ENCODE measurements at regions not wholly inside any gene's neighbourhood (a gene's known extent, or its start where the extent isn't known, plus 50 kb on each side); places are given as distances from the start of the nearest gene placed in this dataset.

DNA sequence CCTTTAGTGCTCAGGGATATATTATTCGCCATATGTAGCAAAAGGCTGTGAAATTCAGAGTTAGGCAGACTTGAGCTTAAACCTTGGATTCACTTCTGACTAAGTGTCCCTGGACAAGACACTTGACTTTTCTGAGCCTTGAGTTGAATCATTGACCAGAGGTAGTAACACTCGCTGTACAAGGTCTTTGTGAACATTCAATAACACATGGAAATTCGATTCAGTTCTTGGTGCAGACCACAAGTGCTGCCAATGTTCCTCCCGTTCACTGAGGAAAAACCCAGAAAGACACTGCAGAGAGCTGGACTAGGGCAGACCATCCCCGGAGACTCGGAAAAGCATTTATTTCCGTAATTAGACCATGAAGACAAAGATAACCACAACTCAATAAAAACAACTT, 901.4 kb downstream of the AACS start:
- Histone ChIP-seq H2BK20ac (ENCODE audit: low read length) (no peak overlapping the region), H3K4ac (replicated peaks; ENCODE audit: insufficient read length, low read depth, low read length) (no peak overlapping the region), H2AFZ (ENCODE audit: low read length) (no peak overlapping the region), H2AK5ac (ENCODE audit: low read depth, low read length) (no peak overlapping the region), H3K18ac (ENCODE audit: extremely low read depth, low read length) (no peak overlapping the region), H4K5ac (ENCODE audit: insufficient read length, low read depth, low read length) (no peak overlapping the region), H3K27me3 (replicated peaks in 1 of 4; ENCODE audit: control insufficient read depth in 3 of 4, extremely low read depth in 1 of 4, insufficient read depth in 3 of 4, low read length in 3 of 4) (no peaks in the 10 kb centered on the region), H3K14ac (ENCODE audit: insufficient read length) (no peak overlapping the region), H2BK5ac (ENCODE audit: low read depth, low read length) (no peak overlapping the region), H3K79me1 (ENCODE audit: low read depth, low read length) (no peaks in the 10 kb centered on the region), H3K79me2 (ENCODE audit: control insufficient read depth in 1 of 2, insufficient read depth in 2 of 2, low read length in 2 of 2) (no peaks in the 10 kb centered on the region), H3K9ac (replicated peaks in 1 of 4; ENCODE audit: extremely low read depth in 1 of 4, low read depth in 3 of 4, low read length in 3 of 4) (no peak overlapping the region), H3K23ac (ENCODE audit: insufficient read length) (no peak overlapping the region), H4K20me1 (replicated peaks in 1 of 2; ENCODE audit: control insufficient read depth in 1 of 2, insufficient read depth in 2 of 2, low read length in 2 of 2) (no peaks in the 10 kb centered on the region), H4K91ac (replicated peaks; ENCODE audit: insufficient read length, low read length) (no peak overlapping the region), H4K8ac (ENCODE audit: extremely low read depth, insufficient read depth, low read length) (no peak overlapping the region), H3K4me2 (ENCODE audit: insufficient read depth in 1 of 2, low read depth in 2 of 2, low read length in 2 of 2) (no peak overlapping the region), H3K4me1 (replicated peaks in 1 of 4; ENCODE audit: control insufficient read depth in 3 of 4, insufficient read depth in 4 of 4, low read length in 3 of 4) (no peaks in the 10 kb centered on the region), H3K27ac (ENCODE audit: low read depth, low read length) (no peak overlapping the region), H3K36me3 (ENCODE audit: control insufficient read depth in 2 of 4, insufficient read depth in 4 of 4, low read length in 3 of 4) (no peaks in the 10 kb centered on the region), H2BK120ac (replicated peaks; ENCODE audit: low read depth, low read length) (no peak overlapping the region), H2BK12ac (ENCODE audit: low read depth, low read length) (no peak overlapping the region), H3K23me2 (ENCODE audit: low read depth, low read length) (no peaks in the 10 kb centered on the region), H2BK15ac (ENCODE audit: low read length) (no peak overlapping the region), H3K9me3 (ENCODE audit: insufficient read depth in 2 of 2, low read depth in 1 of 2, low read length in 1 of 2) (no peaks in the 10 kb centered on the region), H3K56ac (replicated peaks; ENCODE audit: insufficient read length, low read depth, low read length) (no peak overlapping the region), H3K4me3 (ENCODE audit: extremely low read depth in 1 of 4, insufficient read depth in 2 of 4, low read depth in 3 of 4, low read length in 4 of 4) (no peak overlapping the region)
- DNase-seq (ENCODE audit: low read depth in 1 of 2, low spot score in 2 of 2) (no peak), FAIRE-seq (no peak)
- no peak for TF ChIP-seq RNF2 (IDR thresholded peaks at IDR 0.05; ENCODE audit: borderline replicate concordance, low read depth, low read length, missing control alignments, poor library complexity, severe bottlenecking)
- TF ChIP-seq TBP (IDR thresholded peaks at IDR 0.05; ENCODE audit: low read depth, low read length): no peak
- TF ChIP-seq, protein P1, sequence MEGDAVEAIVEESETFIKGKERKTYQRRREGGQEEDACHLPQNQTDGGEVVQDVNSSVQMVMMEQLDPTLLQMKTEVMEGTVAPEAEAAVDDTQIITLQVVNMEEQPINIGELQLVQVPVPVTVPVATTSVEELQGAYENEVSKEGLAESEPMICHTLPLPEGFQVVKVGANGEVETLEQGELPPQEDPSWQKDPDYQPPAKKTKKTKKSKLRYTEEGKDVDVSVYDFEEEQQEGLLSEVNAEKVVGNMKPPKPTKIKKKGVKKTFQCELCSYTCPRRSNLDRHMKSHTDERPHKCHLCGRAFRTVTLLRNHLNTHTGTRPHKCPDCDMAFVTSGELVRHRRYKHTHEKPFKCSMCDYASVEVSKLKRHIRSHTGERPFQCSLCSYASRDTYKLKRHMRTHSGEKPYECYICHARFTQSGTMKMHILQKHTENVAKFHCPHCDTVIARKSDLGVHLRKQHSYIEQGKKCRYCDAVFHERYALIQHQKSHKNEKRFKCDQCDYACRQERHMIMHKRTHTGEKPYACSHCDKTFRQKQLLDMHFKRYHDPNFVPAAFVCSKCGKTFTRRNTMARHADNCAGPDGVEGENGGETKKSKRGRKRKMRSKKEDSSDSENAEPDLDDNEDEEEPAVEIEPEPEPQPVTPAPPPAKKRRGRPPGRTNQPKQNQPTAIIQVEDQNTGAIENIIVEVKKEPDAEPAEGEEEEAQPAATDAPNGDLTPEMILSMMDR (IDR thresholded peaks at IDR 0.05; ENCODE audit: control extremely low read depth in 1 of 3, insufficient read depth in 1 of 3, low read depth in 1 of 3, low read length in 3 of 3): no peak
- ChIA-PET POLR2A (ENCODE audit: partially characterized antibody) (no interaction called here), CTCF (ENCODE audit: partially characterized antibody) (no interaction called here)
- WGBS, 2 experiments (ENCODE audit: extremely low coverage in 1 of 2, insufficient coverage in 1 of 2, insufficient read length in 1 of 2, insufficient replicate concordance in 2 of 2, low coverage in 1 of 2, low lambda C conversion rate in 2 of 2, missing lambda C conversion rate in 1 of 2): 87% methylated on average over 7 of the region's 7 CpGs; no CpG with 5 or more reads in 1 of the 2 experiments
